Fibroblast of the aortic adventitia (primary cell): ENCODE measurements at regions not wholly inside any gene's neighbourhood (a gene's known extent, or its start where the extent isn't known, plus 50 kb on each side); places are given as distances from the start of the nearest gene placed in this dataset.

Experiments used
- DNase-seq: peaks from one replicate; pipeline ENCODE4 v3.0.0-alpha.2; 2010; ENCODE audit warnings: low read depth
- H3K4me3 ChIP-seq: 2 replicates; pipeline ENCODE4 v1.5.1; 2011; ENCODE audit warnings: low read depth, mild to moderate bottlenecking, control low read depth, low read length, moderate library complexity
- CTCF ChIP-seq: IDR thresholded peaks from 2 replicates; pipeline ENCODE4 v1.5.1; 2011; ENCODE audit warnings: mild to moderate bottlenecking, low read length, control low read depth, inconsistent platforms; ENCODE audit not compliant: insufficient read depth

- peak; percentile 99 for DNase-seq
- TF ChIP-seq CTCF = peak; percentile 23
- H3K4me3 ChIP-seq = peak overlapping the region; percentile 39
These were observed 93.2 kb upstream of the KIF5B start for GRCh38 chr10:32149252-32149955.

- no peak for DNase-seq
- peak overlapping the region; percentile 39 for H3K4me3 ChIP-seq
- TF ChIP-seq CTCF = no peak
These were observed 92.6 kb upstream of the KIF5B start for GRCh38 chr10:32148864-32149251.

- TF ChIP-seq CTCF = no peak
- DNase-seq = no peak
- H3K4me3 ChIP-seq = no peak overlapping the region
These were observed 91.5 kb upstream of the KIF5B start for GRCh38 chr10:32147730-32148129.

GRCh38 chr10:32146166-32146565 is 89.9 kb upstream of the KIF5B start:
- no peak overlapping the region for H3K4me3 ChIP-seq
- no peak for TF ChIP-seq CTCF
- DNase-seq = no peak

- no peak for DNase-seq
- no peak overlapping the region for H3K4me3 ChIP-seq
- no peak for TF ChIP-seq CTCF
These were observed 88.8 kb upstream of the KIF5B start for GRCh38 chr10:32144817-32145688.

GRCh38 chr10:32143302-32143847 is 87.2 kb upstream of the KIF5B start:
- TF ChIP-seq CTCF = no peak
- DNase-seq = no peak

More at GRCh38 chr10:32143302-32143847, 87.2 kb upstream of the KIF5B start:
- no peak overlapping the region for H3K4me3 ChIP-seq
